Kidney epithelial cell (primary cell): ENCODE measurements at regions not wholly inside any gene's neighbourhood (a gene's known extent, or its start where the extent isn't known, plus 50 kb on each side); places are given as distances from the start of the nearest gene placed in this dataset.
A peak's percentile ranks its signal among the peaks of the same experiment; 100 is the strongest.
"Not testable (repeated sequence)": the region's sequence is repeated elsewhere in the genome, so short reads cannot be mapped to it uniquely, and the experiment has no call there.

Experiments
- DNase-seq: peaks from one replicate; pipeline ENCODE4 v3.0.0-alpha.2; 2010; ENCODE audit warnings: low read depth
- H3K27me3 ChIP-seq: 2 replicates; pipeline ENCODE4 v1.6.0; 2011; ENCODE audit warnings: low read length; ENCODE audit not compliant: control insufficient read depth, insufficient read depth
- H3K36me3 ChIP-seq: 2 replicates; pipeline ENCODE4 v1.5.1; 2011; ENCODE audit warnings: low read length; ENCODE audit not compliant: control insufficient read depth, insufficient read depth
- H3K4me3 ChIP-seq: 2 replicates; pipeline ENCODE4 v1.5.1; 2011; ENCODE audit warnings: low read depth, mild to moderate bottlenecking, control low read depth, low read length
- TF ChIP-seq, protein P1 (sequence below): IDR thresholded peaks from 2 replicates; pipeline ENCODE4 v1.5.1; 2011; ENCODE audit warnings: mild to moderate bottlenecking, moderate library complexity, low read length, control low read depth, inconsistent platforms; ENCODE audit not compliant: insufficient read depth, poor library complexity, severe bottlenecking

DNA sequence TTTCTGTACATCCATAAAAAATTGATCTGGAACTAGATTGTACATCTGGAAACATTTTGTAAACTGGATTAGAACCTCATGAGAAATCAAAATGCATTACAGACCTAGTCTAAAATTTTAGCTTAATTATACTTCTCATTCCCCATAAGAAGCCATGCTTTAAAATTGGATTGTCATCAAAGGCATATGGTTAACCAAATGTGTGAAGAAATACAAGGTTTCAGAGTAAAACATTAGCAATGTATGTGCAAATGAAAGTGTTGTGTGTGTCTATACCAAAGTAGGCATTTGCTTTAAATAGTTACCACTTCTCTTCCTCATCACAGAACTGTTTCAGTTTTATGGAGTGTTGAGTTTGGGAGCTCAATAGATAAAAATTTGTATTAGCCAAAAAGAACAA lies 968.7 kb downstream of the EPHA3 start:
- no peak for DNase-seq
- Histone ChIP-seq H3K4me3 (no peak overlapping the region), H3K27me3 (no peaks in the 10 kb centered on the region), H3K36me3 (no peaks in the 10 kb centered on the region)
- TF ChIP-seq, protein P1, sequence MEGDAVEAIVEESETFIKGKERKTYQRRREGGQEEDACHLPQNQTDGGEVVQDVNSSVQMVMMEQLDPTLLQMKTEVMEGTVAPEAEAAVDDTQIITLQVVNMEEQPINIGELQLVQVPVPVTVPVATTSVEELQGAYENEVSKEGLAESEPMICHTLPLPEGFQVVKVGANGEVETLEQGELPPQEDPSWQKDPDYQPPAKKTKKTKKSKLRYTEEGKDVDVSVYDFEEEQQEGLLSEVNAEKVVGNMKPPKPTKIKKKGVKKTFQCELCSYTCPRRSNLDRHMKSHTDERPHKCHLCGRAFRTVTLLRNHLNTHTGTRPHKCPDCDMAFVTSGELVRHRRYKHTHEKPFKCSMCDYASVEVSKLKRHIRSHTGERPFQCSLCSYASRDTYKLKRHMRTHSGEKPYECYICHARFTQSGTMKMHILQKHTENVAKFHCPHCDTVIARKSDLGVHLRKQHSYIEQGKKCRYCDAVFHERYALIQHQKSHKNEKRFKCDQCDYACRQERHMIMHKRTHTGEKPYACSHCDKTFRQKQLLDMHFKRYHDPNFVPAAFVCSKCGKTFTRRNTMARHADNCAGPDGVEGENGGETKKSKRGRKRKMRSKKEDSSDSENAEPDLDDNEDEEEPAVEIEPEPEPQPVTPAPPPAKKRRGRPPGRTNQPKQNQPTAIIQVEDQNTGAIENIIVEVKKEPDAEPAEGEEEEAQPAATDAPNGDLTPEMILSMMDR = no peak

DNA sequence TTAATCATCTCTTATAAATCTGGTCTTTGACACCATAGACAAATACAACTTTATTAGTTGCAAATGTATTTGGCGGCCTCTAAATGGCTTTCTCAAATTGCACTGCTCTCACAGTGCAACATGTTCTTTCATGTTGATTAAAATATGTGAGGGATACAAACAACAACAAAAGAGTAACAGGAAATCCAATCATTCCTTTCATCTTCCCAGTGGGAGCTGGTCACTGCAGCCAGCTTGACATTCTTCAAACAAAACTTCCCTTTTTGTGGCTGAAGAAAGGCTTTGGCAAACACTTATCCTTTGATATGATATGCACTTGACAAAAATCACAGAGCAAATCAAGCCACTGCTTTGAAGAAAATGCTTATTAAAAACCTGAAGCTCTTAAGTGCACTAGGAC lies 973.6 kb downstream of the EPHA3 start:
- TF ChIP-seq, protein P1 = no peak
- H3K27me3 ChIP-seq = no peaks in the 10 kb centered on the region
- no peak for DNase-seq
- H3K4me3 ChIP-seq = no peak overlapping the region
- H3K36me3 ChIP-seq = no peaks in the 10 kb centered on the region

DNA sequence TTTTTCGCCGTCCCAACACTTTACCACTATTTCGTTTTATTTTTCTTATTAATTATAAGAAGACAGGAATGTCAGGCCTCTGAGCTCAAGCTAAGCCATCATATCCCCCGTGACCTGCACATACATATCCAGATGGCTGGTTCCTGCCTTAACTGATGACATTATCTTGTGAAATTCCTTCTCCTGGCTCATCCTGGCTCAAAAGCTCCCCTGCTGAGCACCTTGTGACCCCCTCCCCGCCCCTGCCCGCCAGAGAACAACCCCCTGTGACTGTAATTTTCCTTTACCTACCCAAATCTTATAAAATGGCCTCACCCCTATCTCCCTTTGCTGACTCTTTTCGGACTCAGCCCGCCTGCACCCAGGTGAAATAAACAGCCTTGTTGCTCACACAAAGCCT lies 978.9 kb downstream of the EPHA3 start:
- not testable (repeated sequence) for DNase-seq, H3K4me3 ChIP-seq, H3K27me3 ChIP-seq, H3K36me3 ChIP-seq

DNA sequence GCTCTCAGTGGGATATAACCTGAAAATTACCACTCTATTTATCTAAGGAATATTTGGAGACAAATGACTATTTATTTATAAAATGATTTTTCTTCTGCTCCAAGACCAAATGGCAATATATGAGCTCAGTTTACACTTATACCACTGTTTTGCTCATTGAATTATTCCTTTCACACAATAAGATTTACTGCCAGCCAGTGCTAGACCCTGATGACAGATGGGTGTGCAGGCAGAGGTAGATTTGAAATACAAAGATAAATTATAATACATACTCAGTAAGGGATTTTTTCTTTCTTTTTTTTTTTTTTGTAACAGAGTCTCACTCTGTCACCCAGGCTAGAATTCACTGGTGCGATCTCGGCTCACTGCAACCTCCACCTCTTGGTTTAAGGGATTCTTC lies 980.3 kb downstream of the EPHA3 start:
- Histone ChIP-seq H3K36me3 (no peaks in the 10 kb centered on the region), H3K27me3 (no peaks in the 10 kb centered on the region), H3K4me3 (no peak overlapping the region)
- no peak for DNase-seq
- TF ChIP-seq, protein P1 = no peak

DNA sequence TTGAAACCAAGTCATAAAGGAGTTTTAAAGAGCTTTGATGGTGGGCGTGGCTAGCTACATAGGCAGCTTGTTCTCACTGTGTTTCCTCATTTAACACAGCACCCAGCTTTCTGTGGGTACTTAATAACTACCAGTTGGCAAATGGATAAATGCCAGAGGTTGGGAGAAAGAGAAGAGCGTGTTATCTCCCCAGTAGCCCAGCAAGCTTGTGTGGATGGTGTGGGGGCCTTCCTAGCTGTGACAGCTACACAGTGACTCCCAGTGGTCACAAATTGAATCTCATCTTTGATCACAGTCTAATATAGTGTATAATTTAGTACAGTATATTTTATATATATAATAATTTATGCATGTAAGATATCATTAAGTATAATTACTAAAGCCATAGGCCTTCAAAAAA lies 984.1 kb downstream of the EPHA3 start:
- no peak for DNase-seq
- TF ChIP-seq, protein P1 = peak; percentile 65
- H3K4me3 ChIP-seq = no peak overlapping the region
- H3K36me3 ChIP-seq = no peaks in the 10 kb centered on the region
- no peaks in the 10 kb centered on the region for H3K27me3 ChIP-seq

DNA sequence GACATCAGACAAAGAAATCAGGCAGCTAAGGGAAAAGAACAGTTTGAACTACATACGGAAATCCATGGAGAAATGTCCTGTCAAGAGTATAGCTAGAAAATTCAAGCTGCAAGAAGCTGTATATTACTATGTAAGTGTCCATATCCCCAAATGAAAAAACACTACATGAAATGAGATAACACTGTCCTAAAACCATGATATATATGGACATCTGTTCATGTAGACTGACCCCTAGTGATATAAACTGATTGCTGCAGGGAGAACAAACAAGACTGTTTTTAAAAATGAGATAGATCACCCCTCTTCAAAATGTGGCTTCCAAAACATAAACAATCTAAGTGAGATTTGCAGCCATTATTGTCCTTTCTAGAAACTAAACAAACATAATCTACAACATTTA lies 985.6 kb downstream of the EPHA3 start:
- TF ChIP-seq, protein P1 = peak; percentile 58
- no peak overlapping the region for H3K4me3 ChIP-seq
- H3K36me3 ChIP-seq = no peaks in the 10 kb centered on the region
- DNase-seq = no peak
- H3K27me3 ChIP-seq = no peaks in the 10 kb centered on the region
